HTR-8/SVneo (cell line): ENCODE measurements at regions not wholly inside any gene's neighbourhood (a gene's known extent, or its start where the extent isn't known, plus 50 kb on each side); places are given as distances from the start of the nearest gene placed in this dataset.
"Not testable (repeated sequence)": the region's sequence is repeated elsewhere in the genome, so short reads cannot be mapped to it uniquely, and the experiment has no call there.

Experiments used
- DNase-seq: peaks from one replicate; pipeline ENCODE4 v3.0.0; 2011; ENCODE audit warnings: low spot score, mixed read lengths; ENCODE audit not compliant: insufficient read length
- FAIRE-seq: peaks from 2 replicates; lab custom pipeline; 2011; peaks lifted over from hg19 to GRCh38; lab: Jason Lieb, UNC

DNA sequence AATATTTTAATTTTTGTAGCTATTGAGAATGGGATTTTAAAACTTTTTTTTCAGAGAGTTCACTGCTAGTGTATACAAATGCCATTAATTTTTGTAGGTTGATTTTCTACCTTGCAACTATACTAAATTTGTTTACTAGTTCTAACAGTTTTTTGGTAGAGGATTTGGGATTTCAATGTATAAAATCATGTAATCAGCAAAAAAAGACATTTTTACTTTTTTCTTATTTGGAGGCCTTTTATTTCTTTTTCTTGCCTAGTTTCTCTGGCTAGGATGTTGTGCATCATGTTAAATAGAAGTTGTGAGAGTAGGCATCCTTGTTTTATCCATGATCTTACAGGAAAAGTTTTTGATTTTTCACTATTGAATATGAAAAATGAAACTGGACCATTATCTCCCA lies 602.9 kb upstream of the KIF2B start:
- FAIRE-seq (no peak), DNase-seq (no peak)

DNA sequence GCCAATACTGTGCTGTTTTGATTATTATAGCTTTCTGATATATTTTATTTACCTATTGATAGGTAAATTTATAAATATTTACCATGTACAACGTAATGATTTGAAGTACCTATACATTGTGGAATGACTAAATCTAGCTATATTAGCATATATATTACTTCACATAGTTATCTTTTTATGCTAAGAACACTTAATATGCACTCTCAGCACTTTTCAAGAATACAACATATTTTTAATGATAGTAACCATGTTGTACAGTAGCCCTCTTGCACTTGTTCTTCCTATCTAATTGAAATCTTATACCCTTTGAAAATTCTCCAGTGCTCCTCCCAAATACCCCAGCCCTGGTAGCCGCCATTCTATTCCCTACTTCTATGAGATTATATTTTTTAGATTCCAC lies 604.0 kb upstream of the KIF2B start:
- DNase-seq: no peak
- no peak for FAIRE-seq

DNA sequence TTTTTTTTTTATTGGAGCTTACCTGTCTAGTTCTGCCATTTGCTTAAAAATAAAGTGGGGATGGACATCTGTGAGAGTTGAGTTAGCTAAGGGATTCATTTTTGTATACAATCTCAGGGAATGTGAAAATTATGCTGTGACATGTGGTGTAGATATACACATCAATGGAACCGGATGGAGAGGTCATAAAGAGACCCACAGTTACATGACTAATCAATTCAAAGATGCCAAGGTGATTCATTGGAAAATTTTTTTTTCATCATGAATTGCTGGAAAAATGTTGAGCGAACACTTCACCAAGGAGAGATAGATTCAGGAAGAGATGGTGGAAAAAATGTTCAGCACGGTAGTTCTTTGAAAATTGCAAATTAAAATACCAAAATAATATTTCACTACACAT lies 605.4 kb upstream of the KIF2B start:
- FAIRE-seq: no peak
- no peak for DNase-seq

DNA sequence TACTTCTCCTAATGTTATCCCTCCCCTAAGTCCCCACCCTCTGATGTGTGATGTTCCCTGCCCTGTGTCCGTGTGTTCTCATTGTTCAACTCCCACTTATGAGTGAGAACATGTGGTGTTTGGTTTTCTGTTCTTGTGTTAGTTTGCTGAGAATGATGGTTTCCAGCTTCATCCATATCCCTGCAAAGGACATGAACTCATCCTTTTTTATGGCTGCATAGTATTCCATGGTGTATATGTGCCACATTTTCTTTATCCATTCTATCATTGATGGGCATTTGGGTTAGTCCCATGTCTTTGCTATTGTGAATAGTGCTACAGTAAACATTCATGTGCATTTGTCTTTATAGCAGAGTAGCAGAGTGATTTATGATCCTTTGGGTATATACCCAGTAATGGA lies 613.8 kb upstream of the KIF2B start:
- DNase-seq, FAIRE-seq: not testable (repeated sequence)

DNA sequence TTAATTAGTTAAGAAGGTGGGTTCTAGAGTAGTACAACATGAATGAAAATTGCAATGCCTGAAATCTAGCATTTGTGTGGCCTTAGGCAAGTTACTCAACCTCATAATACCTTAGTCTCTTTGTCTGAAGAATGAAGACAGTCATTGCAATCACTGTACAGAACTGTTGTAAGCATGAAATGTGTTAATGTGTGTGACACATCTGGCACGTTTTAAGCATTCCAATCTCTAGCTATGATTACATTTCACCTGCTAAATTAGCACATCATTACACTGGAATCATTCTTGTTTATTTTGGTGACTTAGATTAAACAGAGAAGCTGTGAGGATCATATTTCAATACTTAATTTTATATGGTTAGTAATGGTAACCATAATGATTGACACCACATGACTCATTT lies 629.7 kb upstream of the KIF2B start:
- DNase-seq (no peak), FAIRE-seq (peak; percentile 20)

DNA sequence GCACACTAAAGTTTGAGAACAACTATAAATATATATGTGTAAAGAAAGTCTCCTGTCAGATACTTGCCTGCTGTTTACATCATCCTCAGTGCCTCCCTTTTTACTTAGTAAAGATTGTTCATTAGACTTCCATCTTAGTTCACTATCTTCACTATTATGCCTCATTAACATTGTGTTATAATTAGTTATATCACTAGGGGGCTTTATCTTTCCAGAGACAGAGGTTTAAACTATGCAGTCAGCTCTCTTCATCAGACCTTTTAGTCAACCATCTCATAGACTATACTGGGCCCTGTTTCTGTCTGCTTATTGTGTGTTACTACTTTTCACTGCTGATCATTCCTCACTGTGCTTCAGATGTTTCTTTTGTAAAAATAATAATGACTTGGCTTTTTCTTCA lies 630.8 kb upstream of the KIF2B start:
- DNase-seq: no peak
- no peak for FAIRE-seq

DNA sequence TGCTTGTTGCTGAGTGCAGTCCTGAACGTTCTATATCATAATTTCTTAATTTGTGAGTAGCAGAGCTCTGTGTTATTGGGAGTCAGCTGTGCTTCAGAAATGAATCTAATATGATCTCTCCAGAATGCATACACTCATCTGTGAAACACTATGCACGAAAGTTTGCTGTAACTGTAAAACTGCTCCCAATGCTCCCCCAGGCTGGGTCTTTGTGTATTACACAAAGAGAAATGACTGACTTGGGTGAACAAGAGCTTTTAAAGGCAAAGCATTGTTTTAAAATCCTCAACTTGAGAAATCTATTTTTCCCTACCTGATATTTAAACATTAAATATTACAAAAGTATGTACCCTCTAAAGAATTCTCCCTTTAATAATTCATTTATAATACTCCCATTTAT lies 636.7 kb upstream of the KIF2B start:
- FAIRE-seq (no peak), DNase-seq (no peak)

DNA sequence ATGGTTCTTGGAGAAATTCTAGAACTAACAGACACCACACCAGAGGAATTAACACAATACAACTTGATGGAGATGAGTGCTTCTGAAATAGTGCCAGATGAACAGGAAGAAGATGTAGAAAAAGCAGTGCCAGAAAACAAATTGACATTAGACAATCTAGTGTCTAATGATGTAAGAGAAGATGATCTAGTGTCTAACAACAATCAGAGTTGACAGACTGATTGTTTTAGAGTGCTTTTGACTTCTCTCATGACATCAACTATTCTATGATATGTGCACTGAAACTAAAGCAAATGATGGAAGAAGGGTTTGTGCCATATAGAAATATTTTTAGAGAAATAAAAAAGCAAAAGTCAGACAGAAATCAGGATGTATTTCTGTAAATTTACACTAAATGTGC lies 646.1 kb upstream of the KIF2B start:
- no peak for FAIRE-seq
- no peak for DNase-seq

DNA sequence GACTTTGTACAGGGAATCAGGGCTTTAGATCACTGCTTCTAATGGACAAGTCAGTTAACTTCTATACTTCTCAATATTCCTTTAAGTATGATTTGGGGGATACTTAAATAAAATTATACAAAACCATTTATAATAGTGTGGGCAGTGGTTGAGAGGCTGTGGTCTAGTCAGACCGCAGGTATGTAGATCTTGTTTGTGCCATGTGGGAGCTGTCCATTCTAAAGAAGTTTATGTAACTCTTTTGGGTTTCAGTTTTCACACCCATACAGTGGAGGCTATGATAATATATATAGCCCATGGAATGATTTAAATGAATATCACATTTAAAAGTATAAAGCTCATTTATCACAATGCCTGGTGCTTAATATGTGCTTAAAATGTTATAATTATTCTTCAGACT lies 654.3 kb upstream of the KIF2B start:
- DNase-seq: no peak
- FAIRE-seq: no peak

DNA sequence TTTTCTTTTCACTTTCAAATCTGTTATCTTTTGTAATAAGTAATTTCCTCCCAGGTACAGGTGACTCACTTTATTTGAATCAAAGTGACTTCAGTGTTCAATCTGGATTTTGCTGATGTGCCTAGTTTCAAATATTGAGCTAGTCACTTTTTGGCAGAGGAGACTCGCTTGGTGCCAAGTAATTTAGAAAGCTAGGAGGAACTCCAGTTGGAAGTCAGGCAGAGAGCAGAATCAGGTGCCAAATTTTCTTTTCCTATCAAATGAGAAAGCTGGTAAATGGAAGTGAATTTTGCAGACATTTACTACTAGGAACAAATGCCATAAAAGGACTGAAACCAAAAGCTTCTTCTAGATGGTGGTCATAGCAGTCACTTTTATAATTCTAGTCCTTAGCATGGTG lies 656.0 kb upstream of the KIF2B start:
- no peak for DNase-seq
- FAIRE-seq: no peak

DNA sequence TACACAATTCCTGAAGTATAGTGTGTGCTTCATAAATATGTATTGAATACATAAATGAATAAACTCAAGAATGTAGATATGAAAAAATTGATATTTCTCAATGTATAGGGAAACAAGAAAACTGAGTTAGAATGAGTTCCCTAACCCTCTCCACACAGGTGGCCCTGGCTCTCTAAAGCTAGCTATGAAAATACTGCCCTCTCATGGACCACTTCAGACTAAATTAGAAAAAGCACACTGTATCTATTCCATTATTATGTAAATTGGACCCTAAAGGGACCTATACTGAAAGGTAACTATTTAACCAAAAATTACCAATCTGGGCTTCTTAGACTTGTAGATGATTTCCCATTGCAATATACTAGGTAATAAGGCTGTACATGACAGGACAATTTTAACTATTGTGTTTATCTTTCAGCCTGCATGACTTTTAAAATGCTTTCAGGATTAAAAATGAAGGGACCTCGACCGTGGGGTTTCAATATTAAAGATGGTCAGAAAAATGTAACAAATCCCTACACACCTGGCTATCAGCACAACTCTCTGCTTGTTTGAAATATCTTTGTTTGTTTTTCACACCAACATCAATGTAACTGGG lies 672.5 kb upstream of the KIF2B start:
- no peak for FAIRE-seq

DNA sequence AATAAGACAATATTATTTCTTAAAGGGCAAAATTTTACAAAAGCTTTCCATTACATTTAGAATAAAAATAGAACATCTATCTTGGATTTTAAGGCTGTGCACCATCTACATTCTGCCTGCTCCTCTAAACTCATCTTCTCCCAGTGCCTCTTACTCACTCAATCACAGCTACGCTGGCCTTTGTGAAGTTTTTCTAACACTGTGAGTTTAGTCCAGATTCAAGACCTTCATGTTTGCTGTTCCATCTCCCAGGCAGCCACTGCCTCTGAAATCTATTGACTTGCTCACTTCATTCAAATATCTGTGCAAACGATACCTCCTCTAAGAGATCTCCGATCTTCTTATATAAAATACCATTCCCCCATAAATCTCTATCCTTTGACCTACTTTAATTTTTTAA lies 673.4 kb upstream of the KIF2B start:
- DNase-seq: no peak
- no peak for FAIRE-seq

More for the DNA sequence above, 672.5 kb upstream of the KIF2B start:
- DNase-seq: no peak

DNA sequence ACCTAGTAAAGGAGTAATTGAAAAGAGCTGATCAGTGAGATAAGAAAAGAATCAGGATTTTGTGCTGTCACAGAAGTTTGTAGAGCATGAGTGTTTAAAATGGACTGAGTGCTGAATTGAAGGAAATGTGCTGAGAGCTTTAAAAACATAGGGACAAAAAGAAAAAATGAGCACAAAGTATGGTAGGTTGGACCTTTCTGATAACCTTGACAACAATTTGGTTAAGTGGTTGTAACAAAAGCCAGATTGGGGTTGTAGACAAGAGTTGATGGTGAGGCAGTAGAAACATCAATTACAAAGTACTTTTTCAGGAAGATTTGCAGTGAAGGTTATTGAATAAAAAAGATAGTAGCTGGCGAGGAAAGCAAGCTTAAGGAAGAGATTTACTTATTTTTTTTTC lies 674.7 kb upstream of the KIF2B start:
- DNase-seq (no peak), FAIRE-seq (no peak)

DNA sequence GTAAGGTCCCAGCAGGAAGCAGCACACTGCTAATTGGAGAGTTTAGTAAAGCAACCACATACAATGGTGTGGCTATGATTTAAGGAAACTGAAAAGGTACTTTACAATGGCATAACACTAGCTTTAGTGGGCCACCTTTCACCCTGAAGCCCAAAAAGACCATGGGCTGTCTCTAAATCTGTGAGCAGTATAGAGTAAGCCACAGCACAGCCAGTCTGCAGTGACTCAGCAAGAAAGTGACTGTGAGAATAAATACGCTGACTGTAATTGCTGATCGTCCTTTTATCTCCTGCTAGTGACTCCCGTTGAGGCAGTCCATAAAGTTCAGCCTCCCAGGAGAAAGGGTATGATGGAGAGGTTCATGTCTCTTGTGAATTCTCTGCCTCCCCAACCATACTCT lies 679.8 kb upstream of the KIF2B start:
- FAIRE-seq: no peak
- DNase-seq: no peak

DNA sequence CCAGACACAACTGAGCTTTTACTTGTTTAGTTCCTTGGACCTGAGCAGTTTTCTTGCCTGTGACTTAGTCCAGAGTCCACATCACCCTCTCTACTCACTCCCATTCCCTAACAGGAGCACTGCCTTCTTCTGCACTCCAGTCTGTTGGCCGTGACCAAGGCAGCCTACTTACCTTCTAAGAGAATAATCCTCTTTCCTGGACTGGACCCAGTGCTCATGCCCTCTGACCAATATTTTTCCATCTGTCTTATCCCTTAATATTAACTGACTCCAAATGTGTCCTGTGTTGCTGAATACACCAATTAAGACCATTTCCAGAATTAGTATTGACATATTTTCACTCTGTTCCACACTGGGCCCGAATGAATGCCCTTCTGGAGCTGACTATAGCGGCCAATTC lies 681.0 kb upstream of the KIF2B start:
- no peak for DNase-seq
- FAIRE-seq: no peak

DNA sequence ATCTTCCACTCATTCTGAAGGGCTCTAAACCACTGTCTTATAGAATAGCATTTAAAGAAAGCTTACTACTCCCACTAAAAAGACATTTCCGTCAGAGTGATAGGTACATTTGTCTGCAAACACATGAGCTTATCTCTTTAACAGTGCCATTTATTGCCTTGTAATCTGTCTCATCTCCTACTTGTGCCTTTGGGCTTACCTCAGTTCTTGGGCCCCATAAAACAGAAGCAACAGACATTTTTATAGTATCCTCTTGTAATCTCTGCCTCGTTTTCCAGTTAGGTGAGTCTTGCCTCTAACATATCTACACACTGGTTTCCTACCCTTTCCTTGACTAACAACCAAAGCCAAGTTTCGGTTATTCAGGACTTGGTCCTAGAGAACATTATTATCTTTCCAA lies 681.4 kb upstream of the KIF2B start:
- DNase-seq (no peak), FAIRE-seq (no peak)

DNA sequence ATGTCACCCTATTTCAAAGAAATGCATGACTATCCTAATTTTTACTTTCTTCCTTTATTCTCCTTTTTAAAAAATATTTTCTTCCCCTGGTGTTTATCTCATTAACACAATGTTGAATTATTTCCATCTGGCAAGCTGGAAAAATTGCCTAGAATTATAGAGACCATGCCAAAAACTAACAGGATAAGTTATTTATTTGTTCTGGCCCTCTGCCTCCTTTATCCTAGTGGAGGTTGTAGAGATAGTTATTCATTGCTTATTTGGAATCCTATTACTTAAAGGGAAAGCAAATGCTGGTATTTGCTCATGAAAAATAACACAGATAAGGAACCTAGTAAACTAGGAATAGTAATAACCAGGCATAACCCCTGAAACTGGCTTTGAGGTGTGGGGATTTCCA lies 684.9 kb upstream of the KIF2B start:
- FAIRE-seq: no peak
- no peak for DNase-seq

DNA sequence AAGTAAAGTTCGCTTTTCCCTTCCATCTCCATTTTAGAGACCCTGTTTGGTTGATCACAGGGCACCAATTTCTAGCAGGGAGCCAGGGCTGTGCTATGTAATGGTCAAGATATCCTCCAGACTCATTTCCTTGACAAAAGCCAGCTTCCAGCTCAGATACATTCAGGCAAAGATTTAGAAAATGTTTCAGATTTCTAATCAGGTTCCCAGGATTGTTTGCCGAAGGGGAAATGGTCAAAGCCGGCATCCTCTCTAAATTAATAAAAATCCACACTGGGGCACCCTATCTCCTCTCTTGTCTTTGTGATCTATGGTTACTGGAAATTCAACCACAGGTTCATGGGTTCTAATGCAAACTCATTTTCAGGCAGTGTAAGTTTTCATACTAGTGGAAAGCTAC lies 686.8 kb upstream of the KIF2B start:
- DNase-seq (no peak), FAIRE-seq (no peak)

DNA sequence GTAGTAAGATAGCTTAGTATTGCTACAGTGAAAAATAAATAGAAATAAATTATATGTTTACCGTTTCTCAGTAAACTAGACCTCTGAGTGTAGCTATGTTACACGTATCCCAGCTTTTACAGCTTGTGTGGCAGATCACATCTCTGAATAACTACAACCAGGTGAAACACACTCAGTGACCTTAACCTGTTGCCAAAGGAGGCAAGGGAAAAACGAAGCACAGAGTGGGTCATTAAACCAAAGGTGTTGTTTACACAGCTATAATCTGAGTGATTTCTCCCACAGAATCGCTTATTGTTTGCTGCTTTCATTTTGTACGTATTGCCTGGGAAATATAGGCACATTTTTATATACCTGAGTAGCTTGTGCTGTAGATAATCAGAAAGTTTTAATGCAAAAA lies 688.2 kb upstream of the KIF2B start:
- no peak for FAIRE-seq
- DNase-seq: no peak

DNA sequence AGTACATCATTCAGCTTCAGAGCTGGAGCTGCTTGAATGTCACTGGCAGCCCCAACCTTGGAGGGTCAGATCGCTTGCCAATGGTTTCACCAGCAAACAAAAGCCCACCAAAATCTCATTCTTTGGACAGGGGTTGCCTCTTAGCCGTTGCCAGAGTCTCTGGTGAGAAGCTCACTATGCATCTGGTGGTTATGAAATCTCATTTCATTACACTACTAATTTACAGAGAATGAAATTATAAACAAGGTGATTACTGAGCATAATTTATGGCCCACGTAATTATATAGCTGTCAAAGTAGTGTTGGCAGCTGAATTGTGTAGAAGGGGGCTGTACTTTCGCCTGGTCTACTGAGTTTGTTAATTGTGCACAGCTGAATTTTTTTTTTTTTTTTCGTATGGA lies 688.9 kb upstream of the KIF2B start:
- FAIRE-seq (no peak), DNase-seq (no peak)

DNA sequence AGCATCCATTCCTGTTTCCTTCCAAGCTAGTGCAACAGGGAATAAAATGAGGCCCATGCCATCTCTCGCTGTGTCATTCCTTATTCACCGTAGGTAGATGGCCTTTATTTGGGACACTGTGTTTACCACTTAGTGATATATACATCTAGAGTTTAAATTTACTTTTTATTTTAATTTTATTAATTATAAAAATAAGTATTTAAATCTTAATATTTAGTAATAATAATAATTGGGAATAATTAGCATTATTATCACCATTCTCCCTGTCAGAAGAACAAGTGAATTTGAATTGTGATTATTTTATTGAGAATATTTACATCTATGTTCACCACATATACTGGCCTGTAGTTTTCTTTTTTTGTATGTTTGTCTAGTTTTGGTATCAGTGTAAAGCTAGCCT lies 692.9 kb upstream of the KIF2B start:
- no peak for DNase-seq
- no peak for FAIRE-seq

DNA sequence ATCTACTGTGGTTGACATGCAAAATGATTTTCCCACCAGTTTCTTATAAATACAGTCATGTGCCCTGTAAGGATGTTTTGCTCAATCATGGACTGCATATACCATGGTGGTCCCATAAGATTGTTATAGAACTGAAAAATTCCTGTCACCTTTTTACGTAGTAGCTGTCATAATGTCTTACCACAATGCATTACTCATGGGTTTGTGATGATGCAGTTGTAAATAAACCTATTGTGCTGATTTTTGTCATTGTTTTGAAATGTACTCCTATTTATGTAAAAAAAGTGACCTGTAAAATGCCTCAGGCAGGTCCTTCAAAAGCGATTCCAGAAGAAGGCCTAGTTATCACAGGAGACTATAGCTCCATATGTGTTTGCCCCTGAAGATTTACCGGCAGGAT lies 695.4 kb upstream of the KIF2B start:
- DNase-seq (no peak), FAIRE-seq (no peak)

DNA sequence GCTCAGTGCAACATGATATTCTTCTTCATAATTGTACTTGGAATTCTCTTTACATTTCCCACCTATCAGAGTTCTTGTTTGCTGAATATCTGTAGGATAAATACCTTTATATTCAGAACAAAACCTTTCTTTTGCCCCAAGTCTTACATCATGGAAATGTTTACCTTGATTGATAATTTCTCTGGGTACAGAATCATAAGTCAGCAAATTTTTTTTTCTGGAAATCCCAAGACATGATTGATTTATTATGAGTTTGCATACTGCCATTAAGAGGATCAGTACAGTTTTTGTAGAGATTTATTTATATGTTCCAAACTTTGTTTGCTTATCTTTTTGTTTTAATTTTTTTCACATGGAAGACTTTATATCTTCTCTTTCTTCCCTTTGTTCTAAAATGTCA lies 699.8 kb upstream of the KIF2B start:
- DNase-seq: no peak

More for the DNA sequence above, 699.8 kb upstream of the KIF2B start:
- FAIRE-seq: no peak
